ENCODE measurements at regions not wholly inside any gene's neighbourhood (a gene's known extent, or its start where the extent isn't known, plus 50 kb on each side); places are given as distances from the start of the nearest gene placed in this dataset.
A peak's percentile ranks its signal among the peaks of the same experiment; 100 is the strongest.

DNA sequence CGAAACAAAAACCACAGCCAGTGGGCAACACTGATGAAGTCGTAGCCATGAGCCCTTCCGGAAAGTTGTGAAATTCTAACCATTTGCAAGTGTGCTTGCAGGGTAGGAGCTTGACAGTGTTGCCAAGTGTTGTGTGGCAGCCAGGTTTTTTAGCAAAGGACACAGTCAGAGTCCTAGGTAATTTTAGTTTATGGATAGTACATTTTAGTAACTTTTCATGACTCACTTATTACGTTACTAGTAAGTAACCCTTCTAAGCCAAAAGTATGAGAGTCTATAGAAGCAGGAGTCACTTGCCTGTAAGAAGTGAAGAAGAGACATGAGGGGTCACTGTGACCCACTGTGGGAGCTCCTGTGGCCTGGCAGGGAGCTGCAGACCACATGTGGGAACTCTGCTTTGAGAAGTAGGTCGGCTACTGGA, 54.8 kb upstream of the ADPGK start:
- Histone ChIP-seq H3K4me1 (peaks cover 28 to 64% of the 10 kb centered on the region in 2 donors), H3K4me3 (peak overlapping the region in 1 of 4 donors; percentile 15), H3K27ac (peak overlapping the region; percentile 84 to 93 (median 89)), H3K36me3 (no peaks in the 10 kb centered on the region), H3K9me3 (no peaks in the 10 kb centered on the region), H3K27me3 (no peaks in the 10 kb centered on the region)
- TF ChIP-seq, protein P1, sequence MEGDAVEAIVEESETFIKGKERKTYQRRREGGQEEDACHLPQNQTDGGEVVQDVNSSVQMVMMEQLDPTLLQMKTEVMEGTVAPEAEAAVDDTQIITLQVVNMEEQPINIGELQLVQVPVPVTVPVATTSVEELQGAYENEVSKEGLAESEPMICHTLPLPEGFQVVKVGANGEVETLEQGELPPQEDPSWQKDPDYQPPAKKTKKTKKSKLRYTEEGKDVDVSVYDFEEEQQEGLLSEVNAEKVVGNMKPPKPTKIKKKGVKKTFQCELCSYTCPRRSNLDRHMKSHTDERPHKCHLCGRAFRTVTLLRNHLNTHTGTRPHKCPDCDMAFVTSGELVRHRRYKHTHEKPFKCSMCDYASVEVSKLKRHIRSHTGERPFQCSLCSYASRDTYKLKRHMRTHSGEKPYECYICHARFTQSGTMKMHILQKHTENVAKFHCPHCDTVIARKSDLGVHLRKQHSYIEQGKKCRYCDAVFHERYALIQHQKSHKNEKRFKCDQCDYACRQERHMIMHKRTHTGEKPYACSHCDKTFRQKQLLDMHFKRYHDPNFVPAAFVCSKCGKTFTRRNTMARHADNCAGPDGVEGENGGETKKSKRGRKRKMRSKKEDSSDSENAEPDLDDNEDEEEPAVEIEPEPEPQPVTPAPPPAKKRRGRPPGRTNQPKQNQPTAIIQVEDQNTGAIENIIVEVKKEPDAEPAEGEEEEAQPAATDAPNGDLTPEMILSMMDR (IDR thresholded peaks at IDR 0.05 in 4 of 5, conservative IDR thresholded peaks at IDR 0.05 in 1 of 5): no peak
- TF ChIP-seq POLR2A (IDR thresholded peaks at IDR 0.05): no peak
- intact Hi-C loops (cut with DNase I; ENCODE audit: low total_unique reads) (loop anchor here (1.0 to 5.0 kb wide), 6 partner anchors 35 to 214 kb away; partner anchors contain the start of genes ADPGK and NEO1), in situ Hi-C loops (cut with MboI; ENCODE audit: low sequenced_read_pairs in 4 of 4) (loop anchor here in 1 of 4 donors (5.0 kb wide), 1 partner anchor 34 kb away; no protein-coding TSS in a partner anchor)
- DNase-seq: peak; percentile 65 to 86
- ATAC-seq: peak; percentile 73 to 86

DNA sequence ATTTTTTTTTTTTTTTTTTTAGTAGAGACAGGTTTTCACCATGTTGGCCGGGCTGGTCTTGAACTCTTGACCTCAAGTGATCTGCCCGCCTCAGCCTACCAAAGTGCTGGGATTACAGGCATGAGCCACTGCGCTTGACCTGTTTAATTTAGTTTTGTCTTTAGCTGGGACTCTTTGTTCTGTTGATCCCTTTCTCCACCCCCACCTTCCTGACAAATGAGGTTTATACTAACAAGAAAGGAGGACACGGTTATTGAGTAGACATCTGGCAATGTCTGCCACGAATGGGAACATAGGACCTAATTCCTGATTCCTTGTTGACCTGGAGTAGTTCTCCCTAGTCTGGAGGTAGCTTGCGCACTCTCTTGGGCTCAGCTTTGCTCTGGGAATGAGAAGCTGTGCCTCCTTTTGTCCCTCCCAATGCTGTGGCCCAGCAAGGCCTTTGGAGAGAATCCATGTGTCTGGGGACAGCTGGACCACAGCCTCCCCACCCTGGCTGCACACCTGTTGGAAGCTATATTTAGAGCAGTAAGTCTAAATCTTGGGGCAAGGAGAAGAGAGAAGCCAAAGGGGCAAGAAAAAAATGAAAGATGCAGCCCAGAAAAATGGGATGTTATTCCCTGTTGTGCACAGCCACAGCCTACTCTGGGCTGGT, 53.2 kb upstream of the ADPGK start:
- Histone ChIP-seq H3K36me3 (no peaks in the 10 kb centered on the region), H3K4me1 (peaks cover 28 to 64% of the 10 kb centered on the region in 2 donors), H3K4me3 (no peak overlapping the region), H3K27me3 (no peaks in the 10 kb centered on the region), H3K9me3 (no peaks in the 10 kb centered on the region), H3K27ac (peak overlapping the region; percentile 84 to 93 (median 89))
- intact Hi-C loops (cut with DNase I; ENCODE audit: low total_unique reads): loop anchor here (5.0 kb wide), 4 partner anchors 40 to 155 kb away; partner anchors contain the start of gene ADPGK
- in situ Hi-C loops (cut with MboI; ENCODE audit: low sequenced_read_pairs in 4 of 4): loop anchor here in 1 of 4 donors (5.0 kb wide), 1 partner anchor 35 kb away; no protein-coding TSS in a partner anchor
- no peak for TF ChIP-seq POLR2A (IDR thresholded peaks at IDR 0.05)
- TF ChIP-seq, protein P1 (IDR thresholded peaks at IDR 0.05 in 4 of 5, conservative IDR thresholded peaks at IDR 0.05 in 1 of 5): no peak
- peak; percentile 72 to 73 for ATAC-seq
- DNase-seq: peak; percentile 72 to 92

DNA sequence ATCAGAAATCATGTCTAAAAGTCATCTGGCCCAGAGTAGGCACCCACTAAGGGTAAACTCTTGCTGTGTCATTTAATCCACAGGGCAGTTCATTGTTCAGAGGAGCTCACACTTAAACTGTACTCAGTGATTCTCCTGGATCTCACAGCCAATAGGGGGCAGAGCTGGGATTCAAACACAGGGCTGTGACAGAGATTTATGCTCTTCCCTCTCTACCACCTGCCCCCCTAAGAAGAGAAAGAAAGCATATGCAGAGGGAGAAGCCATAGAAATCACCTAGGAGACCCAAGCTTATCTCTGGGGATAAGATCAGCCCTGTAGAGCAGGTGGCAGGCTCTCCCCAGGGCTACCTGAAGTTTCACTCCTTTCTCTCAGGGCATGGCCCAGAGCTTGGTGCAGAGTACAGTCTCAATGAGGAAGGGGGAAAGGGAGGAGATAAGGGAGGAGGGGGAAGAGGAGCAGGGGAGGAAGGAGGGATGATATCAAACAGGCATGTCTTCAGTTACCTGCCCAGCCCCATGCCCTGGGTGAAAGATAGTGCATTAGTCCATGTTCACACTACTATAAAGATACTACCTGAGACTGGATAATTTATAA, 51.8 kb upstream of the ADPGK start:
- DNase-seq (peak in 1 of 2 donors; percentile 39), ATAC-seq (peak in 1 of 2 donors; percentile 24)
- Histone ChIP-seq H3K4me1 (peaks cover 28 to 57% of the 10 kb centered on the region in 2 donors), H3K4me3 (no peak overlapping the region), H3K36me3 (no peaks in the 10 kb centered on the region), H3K9me3 (no peaks in the 10 kb centered on the region), H3K27ac (peak overlapping the region; percentile 84 to 93 (median 89)), H3K27me3 (no peaks in the 10 kb centered on the region)
- in situ Hi-C loops (cut with MboI; ENCODE audit: low sequenced_read_pairs in 4 of 4) (loop anchor here in 1 of 4 donors (5.0 kb wide), 1 partner anchor 37 kb away; no protein-coding TSS in a partner anchor), intact Hi-C loops (cut with DNase I; ENCODE audit: low total_unique reads) (loop anchor here (5.0 kb wide), 4 partner anchors 38 to 157 kb away; partner anchors contain the start of gene ADPGK)
- TF ChIP-seq, protein P1 (IDR thresholded peaks at IDR 0.05 in 4 of 5, conservative IDR thresholded peaks at IDR 0.05 in 1 of 5): peak in 4 of 5 experiments; percentile 23 to 50 (median 38)
- TF ChIP-seq POLR2A (IDR thresholded peaks at IDR 0.05): no peak

- H3K27ac ChIP-seq: peak overlapping the region; percentile 42 to 93 (median 89)
- intact Hi-C loops (cut with DNase I; ENCODE audit: low total_unique reads): no loop called here
- ATAC-seq: no peak
- no peak for DNase-seq
- H3K4me1 ChIP-seq: peaks cover 20 to 43% of the 10 kb centered on the region in 2 donors
- H3K27me3 ChIP-seq: no peaks in the 10 kb centered on the region
- no peaks in the 10 kb centered on the region for H3K9me3 ChIP-seq
- H3K36me3 ChIP-seq: no peaks in the 10 kb centered on the region
- in situ Hi-C loops (cut with MboI; ENCODE audit: low sequenced_read_pairs in 4 of 4): no loop called here
- no peak overlapping the region for H3K4me3 ChIP-seq
- no peak for TF ChIP-seq POLR2A (IDR thresholded peaks at IDR 0.05)
- TF ChIP-seq, protein P1 (IDR thresholded peaks at IDR 0.05 in 4 of 5, conservative IDR thresholded peaks at IDR 0.05 in 1 of 5): no peak
Measured at GRCh38 chr15:72833561-72833960, 50.0 kb upstream of the ADPGK start.
